ENCODE measurements at regions not wholly inside any gene's neighbourhood (a gene's known extent, or its start where the extent isn't known, plus 50 kb on each side); places are given as distances from the start of the nearest gene placed in this dataset.

GRCh38 chr1:56148326-56149193, 430.8 kb downstream of the PLPP3 start:
- DNase-seq (ENCODE audit: extremely low spot score, unreplicated experiment), result no peak
- Mint-ChIP-seq H3K27me3 (peaks cover 2% of the 10 kb centered on the region), H3K4me3 (no peak overlapping the region), H3K36me3 (no peaks in the 10 kb centered on the region), H3K4me1 (ENCODE audit: unreplicated experiment) (peaks cover 25% of the 10 kb centered on the region), H3K27ac (no peak overlapping the region), H3K9me3 (peaks cover 11% of the 10 kb centered on the region)
- peak; percentile 31 for TF ChIP-seq CTCF (conservative IDR thresholded peaks at IDR 0.05)

GRCh38 chr1:56147459-56147858, 431.9 kb downstream of the PLPP3 start:
- DNase-seq (ENCODE audit: extremely low spot score, unreplicated experiment), result no peak
- Mint-ChIP-seq H3K27ac (no peak overlapping the region), H3K4me1 (ENCODE audit: unreplicated experiment) (peaks cover 14% of the 10 kb centered on the region), H3K36me3 (no peaks in the 10 kb centered on the region), H3K4me3 (no peak overlapping the region), H3K9me3 (peaks cover 11% of the 10 kb centered on the region), H3K27me3 (peaks cover 4% of the 10 kb centered on the region)
- no peak for TF ChIP-seq CTCF (conservative IDR thresholded peaks at IDR 0.05)

- Mint-ChIP-seq H3K27ac (no peak overlapping the region), H3K27me3 (peaks cover 4% of the 10 kb centered on the region), H3K36me3 (no peaks in the 10 kb centered on the region), H3K9me3 (peaks cover 13% of the 10 kb centered on the region), H3K4me1 (ENCODE audit: unreplicated experiment) (peaks cover 14% of the 10 kb centered on the region), H3K4me3 (no peak overlapping the region)
- DNase-seq (ENCODE audit: extremely low spot score, unreplicated experiment), result no peak
- no peak for TF ChIP-seq CTCF (conservative IDR thresholded peaks at IDR 0.05)
Observed at GRCh38 chr1:56147034-56147433, 432.3 kb downstream of the PLPP3 start.

- no peak for DNase-seq (ENCODE audit: extremely low spot score, unreplicated experiment)
- Mint-ChIP-seq H3K4me3 (no peak overlapping the region), H3K36me3 (no peaks in the 10 kb centered on the region), H3K4me1 (ENCODE audit: unreplicated experiment) (peaks cover 13% of the 10 kb centered on the region), H3K9me3 (peaks cover 15% of the 10 kb centered on the region), H3K27me3 (peaks cover 4% of the 10 kb centered on the region), H3K27ac (no peak overlapping the region)
- no peak for TF ChIP-seq CTCF (conservative IDR thresholded peaks at IDR 0.05)
Observed at GRCh38 chr1:56146449-56146848, 432.9 kb downstream of the PLPP3 start.

GRCh38 chr1:56145581-56145980, 433.8 kb downstream of the PLPP3 start:
- peaks cover 15% of the 10 kb centered on the region for H3K9me3 Mint-ChIP-seq
- no peak for DNase-seq (ENCODE audit: extremely low spot score, unreplicated experiment)
- TF ChIP-seq CTCF (conservative IDR thresholded peaks at IDR 0.05), result no peak
- H3K27ac Mint-ChIP-seq, result no peak overlapping the region
- H3K4me3 Mint-ChIP-seq, result no peak overlapping the region
- H3K36me3 Mint-ChIP-seq, result no peaks in the 10 kb centered on the region
- peaks cover 5% of the 10 kb centered on the region for H3K4me1 Mint-ChIP-seq (ENCODE audit: unreplicated experiment)
- peaks cover 4% of the 10 kb centered on the region for H3K27me3 Mint-ChIP-seq
